GM21576 (cell line): ENCODE measurements at regions not wholly inside any gene's neighbourhood (a gene's known extent, or its start where the extent isn't known, plus 50 kb on each side); places are given as distances from the start of the nearest gene placed in this dataset.

Experiments
- ATAC-seq: cut with Tn5 transposase; IDR thresholded peaks from one replicate; pipeline ENCODE4 v1.9.1; 2021; ENCODE audit warnings: mild to moderate bottlenecking, moderate library complexity; ENCODE audit not compliant: unreplicated experiment

DNA sequence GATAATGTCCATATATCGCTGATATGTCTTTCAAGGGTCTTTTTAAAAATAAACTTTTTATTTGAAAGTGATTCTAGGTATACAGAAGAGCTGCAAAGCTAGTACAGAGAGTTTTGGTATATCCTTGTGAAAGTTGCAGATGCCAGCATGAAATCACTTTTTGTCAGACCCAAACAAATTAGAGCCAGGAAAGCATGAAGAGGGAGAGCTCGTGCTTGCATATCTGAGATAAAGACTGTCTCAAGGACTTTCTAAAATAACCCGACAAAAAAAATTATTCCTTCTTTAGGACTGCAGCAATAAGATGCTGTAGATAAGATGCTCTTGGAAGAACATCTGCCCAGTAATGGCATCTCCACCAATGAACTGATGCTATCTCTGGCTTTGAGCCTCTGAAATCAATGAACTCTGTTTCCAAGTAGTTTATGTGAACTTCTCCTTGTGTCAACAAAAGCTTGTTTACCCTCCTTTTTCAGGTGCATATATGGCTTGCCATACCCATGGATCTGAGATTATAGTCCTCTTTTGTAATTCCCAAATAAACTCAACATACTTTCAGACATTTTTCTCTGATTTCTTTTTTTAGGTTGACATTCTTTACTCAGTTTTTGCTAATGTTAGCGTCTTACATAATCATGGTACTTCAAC, 774.6 kb upstream of the FAM98A start:
- no peak for ATAC-seq

GRCh38 chr2:34372967-34373366, 773.9 kb upstream of the FAM98A start:
- no peak for ATAC-seq

DNA sequence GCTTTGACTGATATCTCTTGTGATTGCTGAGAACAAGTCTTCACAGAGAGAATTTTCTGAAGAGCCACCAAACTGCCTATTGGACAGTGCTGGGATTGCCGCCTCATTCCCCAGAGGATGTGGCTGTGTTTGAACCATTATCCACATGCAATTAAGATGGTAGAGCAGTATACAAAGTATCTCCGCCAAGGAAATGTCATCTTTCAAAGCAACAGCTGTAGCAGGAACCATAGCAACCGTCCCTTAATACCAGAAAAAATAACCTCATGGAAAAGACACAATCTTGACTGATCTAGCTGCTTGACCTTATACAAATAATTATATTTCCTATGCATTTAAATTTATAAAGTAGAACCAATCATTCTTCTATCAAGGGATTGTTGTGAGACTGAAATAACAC, 772.6 kb upstream of the FAM98A start:
- no peak for ATAC-seq

DNA sequence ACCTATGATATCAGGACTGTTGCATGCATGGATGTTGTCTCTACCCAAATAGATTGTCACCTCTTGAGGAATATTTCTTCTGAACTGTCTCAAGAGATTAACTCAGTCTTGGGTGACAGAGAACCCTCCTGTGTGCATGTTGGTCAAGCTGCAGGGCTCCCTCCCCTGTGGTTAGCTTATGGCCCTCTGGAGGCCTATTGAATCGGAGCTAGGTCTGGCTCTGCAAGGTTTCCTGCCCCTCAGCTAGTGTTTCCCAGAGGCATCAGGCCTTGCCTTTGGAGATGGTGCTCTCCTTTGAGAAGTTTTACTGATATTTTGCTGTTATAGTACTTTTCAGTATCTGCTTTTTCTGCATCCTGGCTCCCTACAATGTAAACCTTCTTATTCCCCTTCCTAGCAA, 769.2 kb upstream of the FAM98A start:
- no peak for ATAC-seq

- ATAC-seq: no peak
Measured at GRCh38 chr2:34365932-34366331, 766.8 kb upstream of the FAM98A start.

GRCh38 chr2:34365512-34365911, 766.4 kb upstream of the FAM98A start:
- no peak for ATAC-seq

DNA sequence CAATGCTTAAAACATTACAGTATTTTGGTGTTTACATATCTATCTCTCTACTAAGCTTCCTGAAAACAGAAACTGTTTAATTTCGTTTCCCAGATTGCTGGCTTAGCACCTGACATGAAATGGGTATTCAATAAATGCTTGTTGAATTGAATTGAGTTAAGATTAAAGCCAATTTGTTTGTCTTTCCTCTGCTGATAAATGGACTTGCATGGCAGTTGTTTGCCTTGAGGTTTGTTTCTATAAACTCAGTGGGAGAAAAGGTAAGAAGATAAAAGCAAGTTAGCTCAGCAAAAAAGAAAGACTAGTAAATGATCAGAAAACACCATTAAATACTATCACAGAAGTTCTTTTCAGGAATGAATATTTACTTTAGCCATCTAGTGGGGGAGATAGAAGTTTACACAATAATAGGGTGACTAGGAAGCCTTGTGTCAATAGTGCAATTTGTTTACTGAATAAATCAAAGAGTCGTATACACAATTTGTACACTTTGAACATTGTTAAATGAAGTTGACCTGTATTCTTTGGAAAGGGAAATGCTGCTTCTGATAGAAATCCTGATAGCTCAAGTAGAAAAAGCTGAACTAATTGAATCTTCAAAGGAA, 754.5 kb upstream of the FAM98A start:
- ATAC-seq: no peak

GRCh38 chr2:34349527-34349926, 750.4 kb upstream of the FAM98A start:
- no peak for ATAC-seq

DNA sequence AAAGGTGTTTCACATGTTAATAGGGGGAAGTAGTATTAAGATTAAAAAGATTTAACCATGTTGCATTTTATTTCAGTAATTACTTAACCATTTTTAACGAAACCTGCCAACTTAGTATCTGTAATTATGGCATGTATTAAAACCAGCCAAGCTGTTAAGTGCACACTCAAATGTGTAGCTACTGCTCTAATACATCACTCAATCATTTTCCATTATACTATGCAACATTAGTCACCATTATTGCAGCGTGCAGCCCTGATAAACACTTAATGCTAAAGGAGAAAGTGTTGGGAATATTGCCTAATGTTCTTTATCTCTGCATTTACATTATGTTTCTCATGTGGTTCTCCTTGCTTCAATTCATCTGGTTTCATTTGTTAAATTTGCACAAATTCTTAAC, 745.9 kb upstream of the FAM98A start:
- ATAC-seq: no peak

- no peak for ATAC-seq
Measured at GRCh38 chr2:34340307-34340706, 741.2 kb upstream of the FAM98A start.

DNA sequence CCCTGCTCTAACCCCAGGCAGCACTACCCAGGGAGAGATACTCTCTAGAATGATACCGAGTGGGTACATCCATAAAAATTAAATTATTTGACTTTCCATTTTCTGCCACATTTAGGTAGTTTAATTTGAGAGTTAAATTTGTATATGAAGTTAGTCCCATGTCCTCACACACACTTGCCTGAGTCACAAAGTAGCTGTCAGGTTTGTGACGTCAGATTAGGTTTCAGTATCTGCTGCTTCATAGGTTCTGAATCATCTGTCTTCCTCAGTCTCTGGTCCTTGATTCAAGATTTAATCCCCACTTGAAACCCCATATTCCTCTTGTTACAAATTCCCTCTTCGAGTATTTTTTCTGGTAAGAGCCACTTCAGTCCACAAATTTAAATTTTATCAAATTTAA, 738.6 kb upstream of the FAM98A start:
- ATAC-seq: no peak

- no peak for ATAC-seq
Measured at GRCh38 chr2:34332813-34333212, 733.7 kb upstream of the FAM98A start.

DNA sequence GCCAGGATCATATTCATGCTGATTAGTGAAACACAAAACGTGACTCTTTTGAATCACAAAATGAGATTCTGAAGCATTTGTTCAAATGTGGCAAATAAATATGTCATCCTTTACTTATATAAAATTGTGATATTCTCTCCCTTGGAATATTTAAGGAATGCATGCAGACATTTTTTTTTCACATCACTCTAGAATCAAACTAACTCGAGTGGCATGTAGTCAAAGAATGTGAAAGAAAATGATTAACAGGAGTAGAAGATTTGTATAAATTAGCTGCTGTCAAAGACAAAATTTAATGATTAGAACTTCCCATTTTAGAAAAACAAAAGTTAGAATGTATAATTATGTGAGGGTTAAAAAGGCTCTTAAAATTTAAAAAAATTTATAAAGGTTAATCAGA, 721.0 kb upstream of the FAM98A start:
- no peak for ATAC-seq

DNA sequence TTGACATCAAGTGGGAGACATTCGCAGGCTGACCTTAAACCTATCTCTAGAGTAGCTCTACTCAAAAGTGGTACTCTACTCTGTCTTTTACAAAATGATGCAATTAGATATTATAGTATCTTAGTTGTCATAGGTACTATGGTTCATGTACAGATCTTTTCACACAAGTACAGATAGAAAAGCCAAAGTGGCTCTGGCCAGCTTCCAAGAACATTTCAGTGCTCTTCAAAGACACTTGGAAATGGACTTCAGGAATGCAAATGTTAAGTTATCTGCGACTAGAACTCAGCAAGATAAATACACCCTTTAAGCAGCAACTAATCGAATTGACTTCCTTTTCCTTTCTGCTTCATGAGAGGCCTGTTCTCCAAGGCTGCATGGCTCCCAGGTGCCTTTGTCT, 718.7 kb upstream of the FAM98A start:
- no peak for ATAC-seq

GRCh38 chr2:34316788-34317187, 717.7 kb upstream of the FAM98A start:
- ATAC-seq: no peak

GRCh38 chr2:34311816-34312215, 712.7 kb upstream of the FAM98A start:
- ATAC-seq: no peak

DNA sequence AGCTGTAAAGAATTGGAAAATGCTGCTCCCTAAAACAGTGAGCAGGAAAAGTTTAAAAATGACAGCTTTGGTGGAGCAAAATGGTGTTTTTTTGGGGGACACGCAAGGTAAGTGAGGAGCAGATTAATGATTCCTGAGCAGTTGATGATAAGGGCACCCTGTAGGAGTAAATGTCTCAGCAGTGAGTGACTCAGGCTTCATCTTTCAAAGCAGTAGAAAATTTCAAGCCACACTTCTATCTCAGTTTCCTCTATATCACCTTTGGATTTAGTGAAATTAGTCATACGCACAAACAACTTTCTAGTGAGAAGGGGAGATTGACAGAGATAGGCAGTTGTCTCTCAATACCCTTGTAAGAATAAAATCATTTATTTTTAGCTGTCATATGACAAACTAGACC, 709.0 kb upstream of the FAM98A start:
- ATAC-seq: no peak

GRCh38 chr2:34307636-34308035, 708.5 kb upstream of the FAM98A start:
- ATAC-seq: no peak

GRCh38 chr2:34306745-34307144, 707.6 kb upstream of the FAM98A start:
- ATAC-seq: no peak

DNA sequence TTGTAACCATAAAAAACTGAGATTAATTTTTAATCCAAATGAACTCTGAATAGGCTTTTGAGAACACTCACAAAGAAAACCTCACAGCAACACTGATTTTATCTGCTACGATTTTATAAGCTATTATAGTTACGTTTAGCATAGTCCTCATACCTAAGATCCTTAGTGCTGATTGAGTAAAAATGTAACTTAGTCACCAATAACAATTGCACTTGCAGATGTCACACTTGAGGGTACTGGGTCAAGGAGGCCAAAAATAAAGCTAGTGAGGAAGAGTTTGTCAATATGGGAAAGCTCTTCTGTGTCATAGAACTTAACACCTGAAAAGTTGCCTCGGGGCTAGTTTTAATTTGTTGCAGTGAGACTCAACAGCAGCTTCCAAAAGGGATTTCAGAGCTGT, 706.5 kb upstream of the FAM98A start:
- ATAC-seq: no peak

GRCh38 chr2:34294961-34295360, 695.9 kb upstream of the FAM98A start:
- ATAC-seq: no peak

- no peak for ATAC-seq
Measured at GRCh38 chr2:34291076-34291475, 692.0 kb upstream of the FAM98A start.

DNA sequence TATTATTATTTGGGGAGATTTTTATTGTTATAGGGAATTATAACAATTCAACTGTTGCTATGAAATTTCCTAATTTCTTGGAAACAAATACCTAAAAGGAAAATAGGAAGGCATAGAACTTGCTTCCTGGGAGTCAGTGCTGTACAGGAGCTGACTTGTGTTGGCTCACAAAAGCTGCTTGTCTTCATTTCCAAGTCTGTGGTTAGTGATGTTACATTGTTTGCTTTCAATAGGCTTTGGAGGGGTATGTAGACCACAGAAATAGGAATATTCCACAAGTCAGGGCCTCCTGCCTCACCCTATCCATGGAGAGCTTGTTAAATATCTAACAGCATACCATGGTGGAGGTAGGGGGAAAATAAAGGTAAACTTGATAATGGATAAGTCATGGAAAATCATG, 688.9 kb upstream of the FAM98A start:
- ATAC-seq: no peak
